ENCODE measurements at regions not wholly inside any gene's neighbourhood (a gene's known extent, or its start where the extent isn't known, plus 50 kb on each side); places are given as distances from the start of the nearest gene placed in this dataset.

DNA sequence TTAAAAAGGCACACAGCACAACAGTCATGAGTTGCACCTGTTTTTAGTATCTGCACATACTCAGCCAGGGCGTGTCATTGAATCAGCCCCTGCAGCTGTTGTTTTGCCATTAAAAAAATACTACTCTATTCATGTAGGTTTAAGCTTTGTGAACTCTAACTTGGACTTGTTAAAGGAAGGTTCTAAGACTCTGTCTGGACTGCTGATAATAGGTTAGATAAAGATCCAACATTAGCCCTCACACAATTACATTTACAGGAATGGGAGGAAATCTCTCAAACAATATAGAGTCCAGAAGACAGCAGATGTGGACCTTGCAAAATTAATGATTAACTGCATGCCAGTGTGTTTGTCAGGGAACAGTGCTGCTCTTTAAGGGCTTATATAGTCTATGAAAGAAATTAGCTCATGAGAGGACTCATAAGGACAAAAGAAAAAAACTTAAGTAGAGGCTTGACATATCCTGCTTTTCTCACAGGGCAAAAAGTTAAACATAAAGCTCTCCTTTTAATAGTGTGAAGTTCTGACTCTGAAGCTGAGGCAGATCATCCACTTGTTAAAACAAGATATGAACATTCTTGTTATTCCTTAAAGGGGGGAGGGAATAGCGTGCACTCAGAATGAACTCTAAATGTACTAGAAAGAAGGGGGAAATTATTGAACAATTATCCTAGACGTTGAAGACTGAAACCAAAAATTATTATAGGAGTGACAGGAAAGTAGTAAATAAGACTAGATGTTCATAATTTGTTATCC, 243.6 kb downstream of the NDFIP2 start:
- TF ChIP-seq CTCF (IDR thresholded peaks at IDR 0.05) (no peak), EP300 (IDR thresholded peaks at IDR 0.05) (no peak), POLR2A (IDR thresholded peaks at IDR 0.05) (no peak)

All from ovary (tissue), 3 donors.